ENCODE measurements at regions not wholly inside any gene's neighbourhood (a gene's known extent, or its start where the extent isn't known, plus 50 kb on each side); places are given as distances from the start of the nearest gene placed in this dataset.
"Not testable (repeated sequence)": the region's sequence is repeated elsewhere in the genome, so short reads cannot be mapped to it uniquely, and the experiment has no call there.

- H3K27ac Mint-ChIP-seq: no peak overlapping the region
- DNase-seq (no peak), ATAC-seq (ENCODE audit: low read depth) (no peak)
- intact Hi-C loops (cut with micrococcal nuclease): no loop called here
- no peak overlapping the region for H3K4me3 Mint-ChIP-seq
- H3K27me3 Mint-ChIP-seq: peaks cover 1% of the 10 kb centered on the region
- ChIA-PET CTCF (interaction anchor here (3.2 to 3.5 kb wide), 2 partner anchors 9 to 210 kb away, joined by 13 to 20 read pairs; no protein-coding TSS in a partner anchor), POLR2A (no interaction called here)
- H3K36me3 Mint-ChIP-seq (ENCODE audit: low read depth): no peaks in the 10 kb centered on the region
- no peaks in the 10 kb centered on the region for H3K4me1 Mint-ChIP-seq
- peaks cover 2% of the 10 kb centered on the region for H3K9me3 Mint-ChIP-seq
- TF ChIP-seq CTCF (IDR thresholded peaks at IDR 0.05): no peak
These were observed 141.1 kb downstream of the FBXO4 start for GRCh38 chr5:42066131-42066530.

- Mint-ChIP-seq H3K36me3 (ENCODE audit: low read depth) (no peaks in the 10 kb centered on the region), H3K4me1 (no peaks in the 10 kb centered on the region), H3K4me3 (no peak overlapping the region), H3K9me3 (no peaks in the 10 kb centered on the region), H3K27ac (no peak overlapping the region), H3K27me3 (peaks cover 6% of the 10 kb centered on the region)
- TF ChIP-seq CTCF (IDR thresholded peaks at IDR 0.05): no peak
- ChIA-PET CTCF (no interaction called here), POLR2A (no interaction called here)
- no peak for ATAC-seq (ENCODE audit: low read depth)
- intact Hi-C loops (cut with micrococcal nuclease): no loop called here
- no peak for DNase-seq
These were observed 149.3 kb downstream of the FBXO4 start for GRCh38 chr5:42074353-42074752.

- DNase-seq: no peak
- POLR2A ChIA-PET: no interaction called here
- CTCF ChIA-PET: no interaction called here
- intact Hi-C loops (cut with micrococcal nuclease): no loop called here
- Mint-ChIP-seq H3K9me3 (no peaks in the 10 kb centered on the region), H3K27me3 (no peaks in the 10 kb centered on the region), H3K4me1 (no peaks in the 10 kb centered on the region), H3K4me3 (no peak overlapping the region), H3K27ac (no peak overlapping the region), H3K36me3 (ENCODE audit: low read depth) (no peaks in the 10 kb centered on the region)
- no peak for ATAC-seq (ENCODE audit: low read depth)
- TF ChIP-seq CTCF (IDR thresholded peaks at IDR 0.05): no peak
These were observed 164.6 kb downstream of the FBXO4 start for GRCh38 chr5:42089705-42090104.

GRCh38 chr5:42090162-42090561 is 165.1 kb downstream of the FBXO4 start:
- POLR2A ChIA-PET: no interaction called here
- Mint-ChIP-seq H3K36me3 (ENCODE audit: low read depth) (no peaks in the 10 kb centered on the region), H3K27me3 (no peaks in the 10 kb centered on the region), H3K27ac (no peak overlapping the region), H3K4me1 (no peaks in the 10 kb centered on the region), H3K4me3 (no peak overlapping the region), H3K9me3 (no peaks in the 10 kb centered on the region)
- intact Hi-C loops (cut with micrococcal nuclease): no loop called here
- ATAC-seq (ENCODE audit: low read depth) (no peak), DNase-seq (no peak)
- no peak for TF ChIP-seq CTCF (IDR thresholded peaks at IDR 0.05)
- CTCF ChIA-PET: no interaction called here

- H3K27ac Mint-ChIP-seq; intact Hi-C loops (cut with micrococcal nuclease); CTCF ChIA-PET; H3K36me3 Mint-ChIP-seq (ENCODE audit: low read depth); H3K27me3 Mint-ChIP-seq; H3K4me3 Mint-ChIP-seq; H3K9me3 Mint-ChIP-seq; ATAC-seq (ENCODE audit: low read depth); DNase-seq; H3K4me1 Mint-ChIP-seq: not testable (repeated sequence)
- POLR2A ChIA-PET: interaction anchor here (0.6 kb wide), 1 partner anchor 576 kb away, joined by 3 read pairs; no protein-coding TSS in a partner anchor
These were observed 174.8 kb downstream of the FBXO4 start for GRCh38 chr5:42099846-42100245.

- no peak overlapping the region for H3K27ac Mint-ChIP-seq
- H3K4me1 Mint-ChIP-seq: no peaks in the 10 kb centered on the region
- peaks cover 3% of the 10 kb centered on the region for H3K9me3 Mint-ChIP-seq
- ATAC-seq (ENCODE audit: low read depth): no peak
- H3K36me3 Mint-ChIP-seq (ENCODE audit: low read depth): no peaks in the 10 kb centered on the region
- DNase-seq: no peak
- intact Hi-C loops (cut with micrococcal nuclease): no loop called here
- H3K4me3 Mint-ChIP-seq: no peak overlapping the region
- TF ChIP-seq CTCF (IDR thresholded peaks at IDR 0.05): no peak
- no peaks in the 10 kb centered on the region for H3K27me3 Mint-ChIP-seq
- ChIA-PET CTCF (no interaction called here), POLR2A (no interaction called here)
These were observed 183.4 kb downstream of the FBXO4 start for GRCh38 chr5:42108468-42108867.

Data from activated B cell treated with CpG ODN at 0.5 μM for 24 hours (primary cell).